Caco-2 (cell line): ENCODE measurements at regions not wholly inside any gene's neighbourhood (a gene's known extent, or its start where the extent isn't known, plus 50 kb on each side); places are given as distances from the start of the nearest gene placed in this dataset.

ENCODE experiments used
- BruUV-seq: library from RNA; stranded (reverse); fragments of 400-500 nt; replicated peaks from 2 replicates; lab custom pipeline; 2021; lab: Mats Ljungman, UMichigan
- CTCF ChIA-PET: fragments of 300-600 bp; sonication (Branson Sonifier 250); formaldehyde crosslinking; loops from one replicate; lab custom pipeline; 2022; ENCODE audit warnings: antibody characterized with exemption; lab: Charles Lee
- POLR2A ChIA-PET: fragments of 300-600 bp; sonication (Branson Sonifier 250); formaldehyde crosslinking; loops from one replicate; lab custom pipeline; 2022; ENCODE audit warnings: antibody characterized with exemption; lab: Charles Lee
- DNase-seq, 2 experiments: peaks; one replicate each; pipeline versions ENCODE4 v3.0.0 to v3.0.0-alpha.2; 2020 to 2022
- H3K27me3 ChIP-seq: replicated peaks from 2 replicates; pipeline ENCODE4 v1.6.0; 2011; ENCODE audit warnings: low read length; ENCODE audit not compliant: control insufficient read depth, insufficient read depth
- H3K36me3 ChIP-seq: 2 replicates; pipeline ENCODE4 v1.5.1; 2011; ENCODE audit warnings: low read length; ENCODE audit not compliant: control insufficient read depth, insufficient read depth
- H3K4me1 ChIP-seq: fragments of 250-450 bp; sonication (Bioruptor Pico); 2 replicates; pipeline ENCODE4 v1.5.1; 2020; ENCODE audit warnings: mild to moderate bottlenecking
- H3K4me3 ChIP-seq: 2 replicates; pipeline ENCODE4 v1.5.1; 2011; ENCODE audit warnings: low read depth, mild to moderate bottlenecking, control low read depth, low read length
- H3K9me3 ChIP-seq: fragments of 250-450 bp; sonication (Bioruptor Pico); 2 replicates; pipeline ENCODE4 v1.5.1; 2020; ENCODE audit warnings: mild to moderate bottlenecking, moderate library complexity
- H3K27ac Mint-ChIP-seq: one replicate; pipeline ENCODE4 v1.8.0; 2022; ENCODE audit warnings: mixed read lengths; ENCODE audit not compliant: unreplicated experiment
- H3K27me3 Mint-ChIP-seq: one replicate; pipeline ENCODE4 v1.8.0; 2022; ENCODE audit warnings: mixed read lengths; ENCODE audit not compliant: insufficient read depth, unreplicated experiment
- H3K36me3 Mint-ChIP-seq: one replicate; pipeline ENCODE4 v1.8.0; 2022; ENCODE audit warnings: mild to moderate bottlenecking, mixed read lengths; ENCODE audit not compliant: insufficient read depth, unreplicated experiment
- H3K4me1 Mint-ChIP-seq: one replicate; pipeline ENCODE4 v1.8.0; 2022; ENCODE audit warnings: low read depth, mixed read lengths; ENCODE audit not compliant: unreplicated experiment
- H3K4me3 Mint-ChIP-seq: one replicate; pipeline ENCODE4 v1.8.0; 2022; ENCODE audit warnings: mild to moderate bottlenecking, moderate library complexity, mixed read lengths; ENCODE audit not compliant: unreplicated experiment
- H3K9me3 Mint-ChIP-seq: one replicate; pipeline ENCODE4 v1.8.0; 2022; ENCODE audit warnings: mixed read lengths; ENCODE audit not compliant: unreplicated experiment
- CTCF ChIP-seq, 2 experiments: fragments of 200-600 bp in 1 of 2; IDR thresholded peaks; 1 replicate in 1 of 2; 2 replicates in 1 of 2; pipeline versions ENCODE4 v1.5.1 to v1.8.0; 2011 to 2022; ENCODE audit warnings: antibody characterized with exemption in 1 of 2, control low read depth in 1 of 2, inconsistent platforms in 1 of 2, low read depth in 1 of 2, low read length in 1 of 2, mild to moderate bottlenecking in 1 of 2, moderate library complexity in 1 of 2; ENCODE audit not compliant: insufficient read depth in 1 of 2, severe bottlenecking in 1 of 2, unreplicated experiment in 1 of 2
- intact Hi-C: fragments of 100-400 bp; cut with micrococcal nuclease; formaldehyde crosslinking; loops from one replicate; pipeline ENCODE4 v1.10.0; 2022; ENCODE audit not compliant: unreplicated experiment

- Mint-ChIP-seq H3K27me3 (peaks cover 31% of the 10 kb centered on the region), H3K9me3 (no peaks in the 10 kb centered on the region), H3K36me3 (no peaks in the 10 kb centered on the region), H3K4me3 (no peak overlapping the region), H3K4me1 (no peaks in the 10 kb centered on the region), H3K27ac (no peak overlapping the region)
- Histone ChIP-seq H3K9me3 (no peaks in the 10 kb centered on the region), H3K27me3 (no peaks in the 10 kb centered on the region; the same call in 1 of the 2 replicates), H3K36me3 (no peaks in the 10 kb centered on the region), H3K4me1 (no peaks in the 10 kb centered on the region), H3K4me3 (no peak overlapping the region)
- peak in 1 of 2 experiments; percentile 23 for DNase-seq
- ChIA-PET POLR2A (no interaction called here), CTCF (no interaction called here)
- no peak for TF ChIP-seq CTCF (IDR thresholded peaks at IDR 0.05; ENCODE audit: insufficient read depth in 1 of 2, low read depth in 1 of 2, low read length in 1 of 2, severe bottlenecking in 1 of 2, unreplicated experiment in 1 of 2)
- intact Hi-C loops = no loop called here
- no TSS peak for BruUV-seq
Measured at GRCh38 chr20:60470366-60470765, 512.1 kb downstream of the CDH26 start.

GRCh38 chr20:60473211-60473610, 515.0 kb downstream of the CDH26 start:
- peak in 1 of 2 experiments; percentile 30 for DNase-seq
- TF ChIP-seq CTCF (IDR thresholded peaks at IDR 0.05; ENCODE audit: insufficient read depth in 1 of 2, low read depth in 1 of 2, low read length in 1 of 2, severe bottlenecking in 1 of 2, unreplicated experiment in 1 of 2) = no peak
- CTCF ChIA-PET = no interaction called here
- intact Hi-C loops = no loop called here
- Mint-ChIP-seq H3K27ac (no peak overlapping the region), H3K36me3 (no peaks in the 10 kb centered on the region), H3K4me3 (no peak overlapping the region), H3K9me3 (no peaks in the 10 kb centered on the region), H3K4me1 (no peaks in the 10 kb centered on the region), H3K27me3 (peaks cover 30% of the 10 kb centered on the region)
- POLR2A ChIA-PET = no interaction called here
- BruUV-seq = no TSS peak
- Histone ChIP-seq H3K4me1 (no peaks in the 10 kb centered on the region), H3K36me3 (no peaks in the 10 kb centered on the region), H3K27me3 (no peaks in the 10 kb centered on the region; the same call in 1 of the 2 replicates), H3K4me3 (no peak overlapping the region), H3K9me3 (no peaks in the 10 kb centered on the region)

- H3K4me3 ChIP-seq = no peak overlapping the region
- Mint-ChIP-seq H3K36me3 (no peaks in the 10 kb centered on the region), H3K27me3 (peaks cover 24% of the 10 kb centered on the region), H3K9me3 (no peaks in the 10 kb centered on the region), H3K27ac (no peak overlapping the region), H3K4me1 (no peaks in the 10 kb centered on the region), H3K4me3 (no peak overlapping the region)
- DNase-seq = peak in 1 of 2 experiments; percentile 14
- ChIA-PET CTCF (no interaction called here), POLR2A (no interaction called here)
- H3K27me3 ChIP-seq = no peaks in the 10 kb centered on the region; the same call in 1 of the 2 replicates
- intact Hi-C loops = no loop called here
- H3K9me3 ChIP-seq = no peaks in the 10 kb centered on the region
- no peak for TF ChIP-seq CTCF (IDR thresholded peaks at IDR 0.05; ENCODE audit: insufficient read depth in 1 of 2, low read depth in 1 of 2, low read length in 1 of 2, severe bottlenecking in 1 of 2, unreplicated experiment in 1 of 2)
- H3K4me1 ChIP-seq = no peaks in the 10 kb centered on the region
- no TSS peak for BruUV-seq
- no peaks in the 10 kb centered on the region for H3K36me3 ChIP-seq
Measured at GRCh38 chr20:60474385-60474910, 516.2 kb downstream of the CDH26 start.
